ENCODE measurements at regions not wholly inside any gene's neighbourhood (a gene's known extent, or its start where the extent isn't known, plus 50 kb on each side); places are given as distances from the start of the nearest gene placed in this dataset.

- Histone ChIP-seq H3K4me1 (no peaks in the 10 kb centered on the region), H3K36me3 (no peaks in the 10 kb centered on the region), H3K27ac (no peak overlapping the region), H3K9me3 (peaks cover 0 to 6% (median 0%) of the 10 kb centered on the region in 8 donors), H3K4me3 (no peak overlapping the region), H3K27me3 (replicated peaks in 1 of 7) (no peaks in the 10 kb centered on the region)
- no peak for DNase-seq
- TF ChIP-seq POLR2AphosphoS5 (IDR thresholded peaks at IDR 0.05): no peak
- TF ChIP-seq, protein P1, sequence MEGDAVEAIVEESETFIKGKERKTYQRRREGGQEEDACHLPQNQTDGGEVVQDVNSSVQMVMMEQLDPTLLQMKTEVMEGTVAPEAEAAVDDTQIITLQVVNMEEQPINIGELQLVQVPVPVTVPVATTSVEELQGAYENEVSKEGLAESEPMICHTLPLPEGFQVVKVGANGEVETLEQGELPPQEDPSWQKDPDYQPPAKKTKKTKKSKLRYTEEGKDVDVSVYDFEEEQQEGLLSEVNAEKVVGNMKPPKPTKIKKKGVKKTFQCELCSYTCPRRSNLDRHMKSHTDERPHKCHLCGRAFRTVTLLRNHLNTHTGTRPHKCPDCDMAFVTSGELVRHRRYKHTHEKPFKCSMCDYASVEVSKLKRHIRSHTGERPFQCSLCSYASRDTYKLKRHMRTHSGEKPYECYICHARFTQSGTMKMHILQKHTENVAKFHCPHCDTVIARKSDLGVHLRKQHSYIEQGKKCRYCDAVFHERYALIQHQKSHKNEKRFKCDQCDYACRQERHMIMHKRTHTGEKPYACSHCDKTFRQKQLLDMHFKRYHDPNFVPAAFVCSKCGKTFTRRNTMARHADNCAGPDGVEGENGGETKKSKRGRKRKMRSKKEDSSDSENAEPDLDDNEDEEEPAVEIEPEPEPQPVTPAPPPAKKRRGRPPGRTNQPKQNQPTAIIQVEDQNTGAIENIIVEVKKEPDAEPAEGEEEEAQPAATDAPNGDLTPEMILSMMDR (IDR thresholded peaks at IDR 0.05 in 8 of 11, conservative IDR thresholded peaks at IDR 0.05 in 3 of 11): no peak
- no peak for TF ChIP-seq POLR2A (IDR thresholded peaks at IDR 0.05)
- intact Hi-C loops (cut with DNase I; ENCODE audit: low total_unique reads): no loop called here
- WGBS, 5 donors: 77 to 90% (median 84%) methylated on average over 3 of the region's 3 CpGs
Observed at GRCh38 chr1:221816899-221817298, 75.0 kb upstream of the DUSP10 start.

GRCh38 chr1:221815660-221816059 is 73.8 kb upstream of the DUSP10 start:
- TF ChIP-seq POLR2A (IDR thresholded peaks at IDR 0.05) (no peak), POLR2AphosphoS5 (IDR thresholded peaks at IDR 0.05) (no peak)
- TF ChIP-seq, protein P1 (IDR thresholded peaks at IDR 0.05 in 8 of 11, conservative IDR thresholded peaks at IDR 0.05 in 3 of 11): no peak
- intact Hi-C loops (cut with DNase I; ENCODE audit: low total_unique reads): no loop called here
- peaks cover 0 to 6% (median 0%) of the 10 kb centered on the region in 8 donors for H3K9me3 ChIP-seq
- H3K27me3 ChIP-seq (replicated peaks in 1 of 7): no peaks in the 10 kb centered on the region
- WGBS, 5 donors: 83 to 94% (median 87%) methylated on average over 1 of the region's 1 CpG
- no peak overlapping the region for H3K4me3 ChIP-seq
- H3K4me1 ChIP-seq: peaks cover 0 to 5% (median 0%) of the 10 kb centered on the region in 6 donors
- DNase-seq: no peak
- H3K27ac ChIP-seq: no peak overlapping the region
- H3K36me3 ChIP-seq: no peaks in the 10 kb centered on the region

- no peaks in the 10 kb centered on the region for H3K27me3 ChIP-seq (replicated peaks in 1 of 7)
- no peak overlapping the region for H3K27ac ChIP-seq
- DNase-seq: no peak
- WGBS, 5 donors: 72 to 81% (median 74%) methylated on average over 1 of the region's 1 CpG
- TF ChIP-seq, protein P1 (IDR thresholded peaks at IDR 0.05 in 8 of 11, conservative IDR thresholded peaks at IDR 0.05 in 3 of 11): no peak
- TF ChIP-seq POLR2A (IDR thresholded peaks at IDR 0.05): no peak
- TF ChIP-seq POLR2AphosphoS5 (IDR thresholded peaks at IDR 0.05): no peak
- H3K4me1 ChIP-seq: peaks cover 5 to 16% (median 10%) of the 10 kb centered on the region in 6 donors
- intact Hi-C loops (cut with DNase I; ENCODE audit: low total_unique reads): no loop called here
- H3K36me3 ChIP-seq: no peaks in the 10 kb centered on the region
- H3K4me3 ChIP-seq: no peak overlapping the region
- H3K9me3 ChIP-seq: peaks cover 0 to 4% (median 0%) of the 10 kb centered on the region in 8 donors
Observed at GRCh38 chr1:221813887-221814286, 72.0 kb upstream of the DUSP10 start.

DNA sequence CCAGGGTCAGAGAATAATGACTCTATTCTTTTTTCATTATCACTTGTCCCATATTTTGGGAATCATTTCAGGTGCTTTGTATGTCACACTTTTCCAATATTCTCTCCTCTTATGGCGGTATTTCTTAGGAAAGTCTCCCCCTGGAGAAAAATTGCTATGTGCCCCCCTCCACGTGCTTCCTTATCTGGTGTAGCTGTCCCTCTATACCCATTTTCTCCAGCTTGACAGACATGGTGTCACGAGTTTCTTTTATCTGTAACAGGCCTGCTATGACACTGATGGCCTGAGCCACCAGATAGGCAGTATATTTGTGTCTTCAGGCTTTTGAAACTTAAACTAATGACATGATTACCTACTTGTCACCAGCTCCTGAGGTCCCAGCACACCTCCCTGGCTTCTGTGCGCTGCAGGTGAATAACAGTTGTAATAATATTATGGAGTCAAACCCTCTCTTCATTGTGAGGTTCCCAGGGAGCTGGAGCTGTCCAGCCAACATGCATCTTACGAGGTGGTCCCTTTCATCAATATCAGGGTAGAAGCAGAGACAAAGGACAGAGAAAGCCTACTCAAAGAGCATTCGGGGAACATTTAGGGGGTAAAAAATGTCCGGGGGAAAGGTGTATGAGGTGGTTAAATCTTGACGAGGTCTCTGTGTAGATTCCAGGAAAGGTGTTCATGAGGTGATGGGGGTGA is 71.2 kb upstream of the DUSP10 start:
- intact Hi-C loops (cut with DNase I; ENCODE audit: low total_unique reads): no loop called here
- no peaks in the 10 kb centered on the region for H3K36me3 ChIP-seq
- H3K27ac ChIP-seq: no peak overlapping the region
- no peak for DNase-seq
- no peaks in the 10 kb centered on the region for H3K27me3 ChIP-seq (replicated peaks in 1 of 7)
- H3K4me1 ChIP-seq: peaks cover 5 to 20% (median 11%) of the 10 kb centered on the region in 6 donors
- H3K9me3 ChIP-seq: no peaks in the 10 kb centered on the region
- TF ChIP-seq, protein P1 (IDR thresholded peaks at IDR 0.05 in 8 of 11, conservative IDR thresholded peaks at IDR 0.05 in 3 of 11): no peak
- TF ChIP-seq POLR2AphosphoS5 (IDR thresholded peaks at IDR 0.05) (no peak), POLR2A (IDR thresholded peaks at IDR 0.05) (no peak)
- H3K4me3 ChIP-seq: no peak overlapping the region
- 84 to 95% (median 89%) methylated on average over 8 of the region's 8 CpGs for WGBS, 5 donors
